NCI-H345 (cell line): ENCODE measurements at regions not wholly inside any gene's neighbourhood (a gene's known extent, or its start where the extent isn't known, plus 50 kb on each side); places are given as distances from the start of the nearest gene placed in this dataset.

ENCODE experiments used
- DNase-seq: peaks from one replicate; lab custom pipeline; 2025; lab: John Stamatoyannopoulos, UW

DNA sequence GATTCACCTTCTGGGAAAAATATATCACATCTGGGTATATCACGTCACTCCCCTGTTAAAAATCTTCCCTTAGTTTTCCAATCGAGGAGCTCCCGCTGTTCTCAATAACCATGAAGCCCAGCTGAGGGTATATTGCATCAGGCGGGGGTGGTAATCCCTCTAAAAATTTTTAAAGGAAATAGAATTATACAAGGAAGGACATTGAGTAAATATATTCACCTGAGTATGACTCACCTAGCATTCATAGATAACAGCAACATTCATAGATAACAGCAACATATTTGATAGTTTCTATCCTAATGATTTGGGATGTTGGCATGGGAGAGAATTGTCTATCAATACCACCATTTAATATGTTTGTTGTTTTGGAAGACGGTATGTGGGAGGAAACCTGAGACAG lies 473.6 kb downstream of the RMST start:
- DNase-seq, result no peak

GRCh38 chr12:97938031-97938430 lies 475.4 kb downstream of the RMST start:
- no peak for DNase-seq

- DNase-seq, result no peak
Measured at GRCh38 chr12:97939156-97939555, 476.6 kb downstream of the RMST start.

- DNase-seq, result no peak
Measured at GRCh38 chr12:97940105-97940504, 477.5 kb downstream of the RMST start.

- DNase-seq, result no peak
Measured at GRCh38 chr12:97940629-97941028, 478.0 kb downstream of the RMST start.

DNA sequence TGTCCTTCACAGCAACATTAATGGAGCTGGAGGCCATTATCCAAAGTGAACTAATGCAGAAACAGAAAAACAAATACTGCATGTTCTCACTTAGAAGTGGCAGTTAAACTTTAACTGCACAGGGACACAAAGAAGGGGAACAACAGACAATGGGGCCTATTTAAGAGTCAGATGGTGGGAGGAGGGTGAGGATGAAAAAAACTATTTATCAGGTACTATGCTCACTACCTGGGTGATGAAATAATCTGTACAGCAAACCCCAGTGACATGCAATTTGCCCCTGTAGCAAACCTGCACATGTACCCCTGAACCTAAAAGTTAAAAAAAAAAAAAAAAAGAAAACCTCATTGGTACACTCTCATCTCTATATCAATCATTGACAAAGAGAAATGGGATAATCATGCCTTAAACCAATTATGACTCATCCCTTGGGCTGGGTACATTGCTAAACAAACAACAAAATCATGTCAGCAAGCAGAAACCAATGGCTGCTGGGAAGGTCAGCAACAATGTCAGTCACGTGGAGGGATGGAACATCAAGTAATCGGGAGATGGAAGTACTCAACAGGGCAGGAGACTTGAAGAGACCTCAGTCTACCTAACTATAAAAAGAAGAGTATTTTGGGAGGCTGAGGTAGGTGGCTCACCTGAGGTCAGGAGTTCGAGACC lies 479.2 kb downstream of the RMST start:
- no peak for DNase-seq

- no peak for DNase-seq
Measured at GRCh38 chr12:97943359-97943758, 480.8 kb downstream of the RMST start.

GRCh38 chr12:97944576-97944975 lies 482.0 kb downstream of the RMST start:
- DNase-seq, result no peak

DNA sequence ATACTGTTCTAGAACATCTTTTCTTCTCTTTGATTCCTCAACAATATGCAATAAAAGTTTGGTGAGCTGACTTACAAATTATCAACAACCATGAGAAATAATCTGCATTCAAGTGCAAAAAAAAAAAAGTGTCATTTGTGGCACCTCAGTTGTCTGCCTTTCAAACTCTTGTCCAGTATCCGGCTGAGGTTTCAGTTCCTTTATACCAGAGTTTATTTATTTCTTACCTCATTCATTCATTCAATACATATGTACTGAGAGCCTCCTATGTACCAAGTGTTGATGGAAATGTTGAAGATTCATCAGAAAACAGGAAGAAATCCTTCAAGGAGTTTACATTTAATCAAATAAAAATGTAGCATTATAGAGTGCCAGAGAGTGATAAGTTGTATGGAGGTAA lies 484.1 kb downstream of the RMST start:
- no peak for DNase-seq

- no peak for DNase-seq
Measured at GRCh38 chr12:97948591-97948990, 486.0 kb downstream of the RMST start.

DNA sequence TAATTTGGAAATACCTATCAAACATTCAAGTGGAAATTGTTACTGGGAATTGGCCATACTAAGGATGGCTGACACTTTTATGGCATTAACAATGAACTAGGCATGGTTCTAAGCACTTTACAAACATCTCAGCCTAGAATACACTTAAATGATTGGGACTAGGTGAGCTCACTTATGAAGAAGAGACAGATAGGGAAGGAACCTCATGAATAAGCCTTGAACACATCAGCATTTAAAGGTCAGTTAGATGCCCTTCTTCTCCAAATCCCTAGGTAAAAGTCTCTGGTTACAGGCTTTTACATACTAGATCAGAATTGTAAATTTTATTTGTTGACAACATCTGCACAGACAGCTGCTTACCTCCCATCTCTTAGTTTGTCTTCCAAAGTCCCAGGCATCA lies 488.6 kb downstream of the RMST start:
- no peak for DNase-seq

DNA sequence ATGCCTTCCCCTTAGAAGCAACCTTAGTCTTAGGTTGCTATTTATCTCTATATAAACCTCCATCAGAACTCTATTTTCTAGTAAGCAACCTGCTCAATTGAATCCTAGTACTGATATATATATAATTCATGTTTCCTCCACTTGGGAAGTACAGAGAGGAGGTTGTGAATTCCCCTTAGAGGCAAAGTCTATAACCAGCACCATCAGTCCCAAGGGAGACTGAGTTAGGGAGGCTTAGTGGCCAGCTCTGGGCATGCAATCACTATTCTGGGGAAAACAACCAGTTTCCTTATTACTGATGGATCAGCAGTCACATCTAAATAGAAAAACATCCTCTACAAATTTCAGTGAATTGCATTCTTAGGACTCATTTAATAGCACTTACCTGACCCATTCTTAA lies 489.1 kb downstream of the RMST start:
- DNase-seq, result no peak

GRCh38 chr12:97957109-97957508 lies 494.5 kb downstream of the RMST start:
- DNase-seq, result no peak

DNA sequence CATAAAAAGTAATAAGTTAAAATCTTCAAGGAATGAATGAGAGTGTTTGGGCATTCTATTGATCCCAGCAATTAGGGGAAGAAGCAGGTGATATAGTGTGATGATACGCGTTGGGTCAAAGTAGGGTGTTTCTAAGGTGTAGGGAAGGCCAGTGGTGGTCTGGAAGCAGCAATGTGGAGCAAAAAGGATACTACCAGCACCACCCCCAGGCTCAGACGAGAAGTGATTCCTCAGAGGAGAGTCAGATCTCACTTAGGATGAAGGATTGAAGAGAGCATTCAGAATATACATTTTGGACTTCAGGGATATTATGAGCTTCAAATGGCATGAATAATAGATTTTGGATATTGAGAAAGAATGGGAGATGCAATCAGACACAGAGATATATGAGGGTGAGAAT lies 497.6 kb downstream of the RMST start:
- no peak for DNase-seq

- DNase-seq, result peak; percentile 1
Measured at GRCh38 chr12:97960741-97961608, 498.4 kb downstream of the RMST start.

DNA sequence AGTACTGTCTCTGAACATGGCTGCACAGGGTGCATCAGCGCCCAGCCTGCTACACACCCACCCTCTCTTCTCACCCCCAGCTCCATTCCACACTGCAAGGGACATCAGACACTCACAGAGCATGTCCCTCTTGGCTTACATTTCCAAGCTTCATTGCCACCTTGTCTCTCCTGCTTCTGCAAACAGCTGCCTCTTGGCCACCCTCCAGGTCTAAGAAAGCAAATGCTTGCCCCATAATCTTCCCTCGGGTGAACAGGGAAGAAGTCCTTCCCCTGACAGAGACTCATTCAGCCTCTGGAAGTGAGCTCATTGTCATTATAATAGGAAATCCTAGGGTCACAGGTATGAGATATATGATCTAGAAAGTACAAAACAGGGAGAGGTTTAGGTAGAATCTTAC lies 505.2 kb downstream of the RMST start:
- peak; percentile 19 for DNase-seq

DNA sequence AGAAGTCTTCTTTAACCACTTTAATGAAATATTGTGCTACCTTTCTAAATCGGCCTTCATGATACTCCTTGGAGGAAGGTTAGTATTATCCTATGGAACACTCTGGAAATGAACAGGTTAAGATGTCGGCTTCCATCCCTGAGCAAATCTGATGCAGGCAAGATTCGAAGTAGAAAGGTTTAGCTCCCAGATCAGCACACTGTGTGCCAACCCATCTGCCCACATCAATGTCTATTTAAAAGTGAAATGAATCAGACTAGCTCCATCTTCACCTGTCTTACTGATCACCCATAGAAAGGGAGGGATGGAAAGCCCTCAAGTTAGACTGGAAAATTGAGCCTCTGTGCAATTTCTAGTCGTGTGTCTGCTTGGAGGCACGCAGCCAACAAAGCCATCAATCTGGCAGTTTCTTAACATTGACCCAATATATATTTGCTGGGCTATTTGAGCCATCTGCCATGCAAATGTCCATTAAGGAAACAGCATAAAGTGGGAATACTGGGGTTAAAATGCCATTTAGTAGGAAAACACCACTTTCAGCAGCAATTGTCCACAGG lies 506.1 kb downstream of the RMST start:
- peak; percentile 7 for DNase-seq

DNA sequence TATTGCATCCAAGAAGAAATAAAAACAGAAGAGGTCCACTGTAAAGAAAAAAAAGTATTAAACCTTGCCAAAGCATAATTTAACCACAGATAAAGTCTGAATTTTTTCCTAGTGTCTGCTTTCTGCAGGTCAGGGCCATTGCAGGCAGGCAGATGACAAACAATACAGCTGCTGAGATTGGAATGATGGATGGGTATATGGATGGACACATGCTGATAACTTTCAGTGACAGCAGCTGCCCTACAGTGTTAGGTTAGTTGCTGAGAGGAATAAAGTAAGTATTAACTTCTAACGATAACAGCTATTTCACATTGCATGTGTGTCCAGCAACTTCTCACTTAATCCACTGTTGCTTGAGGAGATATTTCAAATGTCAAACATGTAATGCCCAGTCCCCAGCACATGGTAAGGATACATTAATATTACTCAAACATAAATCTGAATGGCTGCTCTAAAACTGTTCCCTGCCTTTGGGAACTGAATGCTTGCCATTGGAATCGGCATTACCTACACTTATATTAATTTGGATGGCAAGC lies 515.3 kb downstream of the RMST start:
- peak; percentile 14 for DNase-seq

DNA sequence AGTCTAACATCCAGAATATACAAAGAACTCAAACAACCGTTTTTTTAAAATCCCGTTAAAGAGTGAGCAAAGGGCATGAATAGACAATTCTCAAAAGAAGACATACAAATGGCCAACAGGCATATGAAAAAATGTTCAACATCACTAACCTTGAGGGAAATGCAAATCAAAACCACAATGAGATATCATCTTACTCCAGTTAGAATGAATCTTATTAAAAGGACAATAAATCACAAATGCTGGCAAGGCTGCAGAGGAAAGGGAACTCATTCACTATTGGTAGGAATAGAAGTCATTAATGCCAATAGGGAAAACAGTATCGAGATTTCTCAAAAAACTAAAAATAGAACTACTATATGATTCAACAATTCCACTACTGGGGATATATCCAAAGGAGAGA lies 520.1 kb downstream of the RMST start:
- DNase-seq, result no peak

DNA sequence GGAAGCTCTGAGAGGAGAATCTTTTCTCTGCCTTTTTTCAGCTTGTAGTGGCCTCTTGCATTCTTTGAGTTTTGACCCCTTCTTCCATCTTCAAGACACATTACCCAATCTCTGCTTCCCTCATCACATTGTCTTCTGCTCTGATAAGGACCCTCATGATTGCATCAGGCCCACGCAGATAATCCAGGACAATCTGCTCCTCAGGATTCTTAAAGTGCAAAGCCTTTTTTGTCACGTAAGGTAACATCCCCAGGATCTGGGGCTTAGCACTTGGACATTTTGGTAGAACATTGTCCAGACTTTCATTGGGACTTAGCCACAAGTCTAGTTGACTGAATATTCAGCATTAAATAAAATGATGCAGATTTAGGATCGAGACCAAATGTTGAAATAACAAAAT lies 521.2 kb downstream of the RMST start:
- no peak for DNase-seq

GRCh38 chr12:97984436-97984835 lies 521.8 kb downstream of the RMST start:
- DNase-seq, result no peak

DNA sequence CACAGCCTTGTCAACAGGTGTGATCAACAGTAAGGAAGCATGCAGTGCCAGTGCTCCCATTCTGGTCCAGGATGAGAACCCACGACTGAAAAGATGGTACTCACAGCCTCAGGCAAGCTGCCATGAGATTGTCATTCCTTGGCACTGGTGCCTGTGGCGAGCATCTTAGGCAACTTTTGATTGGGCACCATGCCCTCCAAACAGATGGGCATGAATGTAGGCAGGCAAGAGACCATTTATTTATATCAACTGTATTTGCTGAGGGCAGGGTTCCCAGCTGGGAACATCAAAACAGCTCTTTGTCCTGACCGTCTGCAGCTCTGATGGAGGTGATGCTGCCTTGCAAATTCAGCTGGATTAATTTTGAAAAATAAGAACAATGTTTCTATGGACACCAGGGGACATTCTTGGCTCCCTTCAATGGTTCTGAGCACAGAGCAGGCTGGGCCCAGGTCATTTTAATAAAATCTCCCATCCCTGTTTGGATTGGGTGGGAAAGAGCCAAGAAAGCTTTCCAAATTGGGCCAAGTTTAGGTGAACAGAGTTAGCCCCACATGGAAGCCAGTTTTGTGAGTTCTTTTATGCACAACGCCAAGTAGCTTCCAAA lies 522.5 kb downstream of the RMST start:
- no peak for DNase-seq

- DNase-seq, result no peak
Measured at GRCh38 chr12:97985834-97986233, 523.2 kb downstream of the RMST start.
